Neural progenitor cell (in vitro differentiated cells): ENCODE measurements at regions not wholly inside any gene's neighbourhood (a gene's known extent, or its start where the extent isn't known, plus 50 kb on each side); places are given as distances from the start of the nearest gene placed in this dataset.

ENCODE experiments used
- DNase-seq: peaks from one replicate; pipeline ENCODE4 v3.0.0-alpha.2; 2016; ENCODE audit warnings: low spot score
- H2AFZ ChIP-seq: fragments of 200-600 bp; sonication (generic); replicated peaks from 2 replicates; pipeline ENCODE4 v1.6.1; 2016; ENCODE audit warnings: antibody characterized with exemption
- H3F3A ChIP-seq: fragments of 200-600 bp; sonication (generic); 2 replicates; pipeline ENCODE4 v1.6.1; 2016; ENCODE audit warnings: antibody characterized with exemption, low read depth
- H3K27ac ChIP-seq: fragments of 200-600 bp; sonication (generic); 2 replicates; pipeline ENCODE4 v1.5.1; 2016; ENCODE audit warnings: mild to moderate bottlenecking
- H3K27me3 ChIP-seq: fragments of 200-600 bp; sonication (generic); 2 replicates; pipeline ENCODE4 v1.6.1; 2016; ENCODE audit warnings: mild to moderate bottlenecking, moderate library complexity
- H3K36me3 ChIP-seq: fragments of 200-600 bp; sonication (generic); 2 replicates; pipeline ENCODE4 v1.5.1; 2016
- H3K4me1 ChIP-seq: fragments of 200-600 bp; sonication (generic); 2 replicates; pipeline ENCODE4 v1.6.1; 2016; ENCODE audit warnings: mixed run types
- H3K4me2 ChIP-seq: fragments of 200-600 bp; sonication (generic); 2 replicates; pipeline ENCODE4 v1.6.1; 2016
- H3K4me3 ChIP-seq: fragments of 200-600 bp; sonication (generic); 2 replicates; pipeline ENCODE4 v1.5.1; 2016
- H3K79me2 ChIP-seq: fragments of 200-600 bp; sonication (generic); 2 replicates; pipeline ENCODE4 v1.6.1; 2016; ENCODE audit warnings: low read depth
- H3K9ac ChIP-seq: fragments of 200-600 bp; sonication (generic); 2 replicates; pipeline ENCODE4 v1.6.1; 2016
- H3K9me3 ChIP-seq: fragments of 200-600 bp; sonication (generic); 2 replicates; pipeline ENCODE4 v1.5.1; 2016; ENCODE audit warnings: low read depth
- H4K20me1 ChIP-seq: fragments of 200-600 bp; sonication (generic); 2 replicates; pipeline ENCODE4 v1.6.1; 2016; ENCODE audit warnings: low read depth
- H3K27ac Mint-ChIP-seq: 3 replicates; pipeline ENCODE4 v1.8.0; 2021; ENCODE audit warnings: mixed read lengths
- H3K27me3 Mint-ChIP-seq: 2 replicates; pipeline ENCODE4 v1.8.0; 2022; ENCODE audit warnings: low read depth, mild to moderate bottlenecking, inconsistent platforms, moderate library complexity, mixed read lengths; ENCODE audit not compliant: insufficient read depth
- H3K36me3 Mint-ChIP-seq: 3 replicates; pipeline ENCODE4 v1.8.0; 2021; ENCODE audit warnings: mixed read lengths
- H3K4me1 Mint-ChIP-seq: 3 replicates; pipeline ENCODE4 v1.8.0; 2021; ENCODE audit warnings: mixed read lengths
- H3K4me3 Mint-ChIP-seq: 3 replicates; pipeline ENCODE4 v1.8.0; 2021; ENCODE audit warnings: mild to moderate bottlenecking, moderate library complexity, mixed read lengths
- H3K9me3 Mint-ChIP-seq: 3 replicates; pipeline ENCODE4 v1.8.0; 2020; ENCODE audit warnings: mixed read lengths
- EZH2 ChIP-seq: fragments of 200-600 bp; sonication (generic); IDR thresholded peaks from 2 replicates; pipeline ENCODE4 v1.6.1; 2017; ENCODE audit warnings: antibody characterized with exemption, mild to moderate bottlenecking, moderate library complexity
- EZH2phosphoT487 ChIP-seq: fragments of 200-600 bp; sonication (generic); IDR thresholded peaks from 2 replicates; pipeline ENCODE4 v1.6.1; 2017; ENCODE audit warnings: antibody characterized with exemption
- TF ChIP-seq, protein P1 (sequence below): fragments of 200-600 bp; sonication (generic); IDR thresholded peaks from 2 replicates; pipeline ENCODE4 v1.5.1; 2017; ENCODE audit warnings: antibody characterized with exemption, mild to moderate bottlenecking

DNA sequence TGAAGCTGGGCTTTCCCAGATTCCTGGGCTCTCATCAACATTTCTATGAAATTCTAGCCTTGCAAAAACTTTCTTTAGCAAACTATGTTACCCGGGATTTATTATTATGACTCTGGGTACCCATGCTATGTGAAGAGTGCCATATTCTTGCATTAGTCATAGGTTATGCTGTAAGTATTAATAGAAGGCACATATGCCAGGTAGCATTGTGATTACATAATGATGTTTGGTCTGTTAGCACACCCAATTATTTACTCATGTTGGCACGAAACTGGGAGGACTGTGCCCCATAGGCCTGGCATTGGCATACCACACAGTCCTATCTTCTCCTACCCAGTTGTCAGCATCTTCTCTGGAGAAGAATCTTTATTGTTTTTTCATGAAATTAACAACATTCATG, 171.0 kb downstream of the SLC4A3 start:
- Histone ChIP-seq H4K20me1 (no peaks in the 10 kb centered on the region), H3K27me3 (no peaks in the 10 kb centered on the region), H3K27ac (no peak overlapping the region), H3K79me2 (no peaks in the 10 kb centered on the region), H3K36me3 (no peaks in the 10 kb centered on the region), H2AFZ (no peak overlapping the region), H3F3A (no peaks in the 10 kb centered on the region), H3K9me3 (no peaks in the 10 kb centered on the region), H3K4me1 (no peaks in the 10 kb centered on the region), H3K9ac (no peak overlapping the region), H3K4me3 (no peak overlapping the region), H3K4me2 (no peak overlapping the region)
- Mint-ChIP-seq H3K27me3 (no peaks in the 10 kb centered on the region), H3K4me1 (no peaks in the 10 kb centered on the region), H3K9me3 (peaks cover 7% of the 10 kb centered on the region), H3K27ac (no peak overlapping the region), H3K36me3 (no peaks in the 10 kb centered on the region), H3K4me3 (no peak overlapping the region)
- TF ChIP-seq, protein P1, sequence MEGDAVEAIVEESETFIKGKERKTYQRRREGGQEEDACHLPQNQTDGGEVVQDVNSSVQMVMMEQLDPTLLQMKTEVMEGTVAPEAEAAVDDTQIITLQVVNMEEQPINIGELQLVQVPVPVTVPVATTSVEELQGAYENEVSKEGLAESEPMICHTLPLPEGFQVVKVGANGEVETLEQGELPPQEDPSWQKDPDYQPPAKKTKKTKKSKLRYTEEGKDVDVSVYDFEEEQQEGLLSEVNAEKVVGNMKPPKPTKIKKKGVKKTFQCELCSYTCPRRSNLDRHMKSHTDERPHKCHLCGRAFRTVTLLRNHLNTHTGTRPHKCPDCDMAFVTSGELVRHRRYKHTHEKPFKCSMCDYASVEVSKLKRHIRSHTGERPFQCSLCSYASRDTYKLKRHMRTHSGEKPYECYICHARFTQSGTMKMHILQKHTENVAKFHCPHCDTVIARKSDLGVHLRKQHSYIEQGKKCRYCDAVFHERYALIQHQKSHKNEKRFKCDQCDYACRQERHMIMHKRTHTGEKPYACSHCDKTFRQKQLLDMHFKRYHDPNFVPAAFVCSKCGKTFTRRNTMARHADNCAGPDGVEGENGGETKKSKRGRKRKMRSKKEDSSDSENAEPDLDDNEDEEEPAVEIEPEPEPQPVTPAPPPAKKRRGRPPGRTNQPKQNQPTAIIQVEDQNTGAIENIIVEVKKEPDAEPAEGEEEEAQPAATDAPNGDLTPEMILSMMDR: no peak
- no peak for TF ChIP-seq EZH2phosphoT487
- TF ChIP-seq EZH2: no peak
- DNase-seq: no peak

- Histone ChIP-seq H3F3A (no peaks in the 10 kb centered on the region), H4K20me1 (no peaks in the 10 kb centered on the region), H3K79me2 (no peaks in the 10 kb centered on the region), H2AFZ (no peak overlapping the region), H3K9ac (no peak overlapping the region), H3K9me3 (no peaks in the 10 kb centered on the region), H3K36me3 (no peaks in the 10 kb centered on the region), H3K4me2 (no peak overlapping the region), H3K4me3 (no peak overlapping the region), H3K27ac (no peak overlapping the region), H3K4me1 (no peaks in the 10 kb centered on the region), H3K27me3 (no peaks in the 10 kb centered on the region)
- H3K27ac Mint-ChIP-seq: no peak overlapping the region
- H3K36me3 Mint-ChIP-seq: no peaks in the 10 kb centered on the region
- H3K9me3 Mint-ChIP-seq: peaks cover 11% of the 10 kb centered on the region
- no peak for DNase-seq
- H3K4me1 Mint-ChIP-seq: no peaks in the 10 kb centered on the region
- H3K27me3 Mint-ChIP-seq: peaks cover 2% of the 10 kb centered on the region
- TF ChIP-seq, protein P1: no peak
- TF ChIP-seq EZH2 (no peak), EZH2phosphoT487 (no peak)
- H3K4me3 Mint-ChIP-seq: no peak overlapping the region
These were observed 175.9 kb downstream of the SLC4A3 start for GRCh38 chr2:219803294-219803693.

GRCh38 chr2:219810895-219811294, 183.5 kb downstream of the SLC4A3 start:
- no peak overlapping the region for H3K27ac ChIP-seq
- H3K36me3 ChIP-seq: peaks cover 8% of the 10 kb centered on the region
- Mint-ChIP-seq H3K36me3 (no peaks in the 10 kb centered on the region), H3K27ac (no peak overlapping the region), H3K4me3 (no peak overlapping the region), H3K4me1 (no peaks in the 10 kb centered on the region), H3K9me3 (peaks cover 15% of the 10 kb centered on the region), H3K27me3 (peaks cover 4% of the 10 kb centered on the region)
- peaks cover 7% of the 10 kb centered on the region for H3K9me3 ChIP-seq
- no peaks in the 10 kb centered on the region for H4K20me1 ChIP-seq
- no peak for TF ChIP-seq EZH2phosphoT487
- no peak for TF ChIP-seq EZH2
- TF ChIP-seq, protein P1: no peak
- no peaks in the 10 kb centered on the region for H3K79me2 ChIP-seq
- DNase-seq: no peak
- no peak overlapping the region for H3K4me3 ChIP-seq
- H3F3A ChIP-seq: no peaks in the 10 kb centered on the region
- H3K4me2 ChIP-seq: no peak overlapping the region
- H3K9ac ChIP-seq: no peak overlapping the region
- no peaks in the 10 kb centered on the region for H3K4me1 ChIP-seq
- H2AFZ ChIP-seq: no peak overlapping the region
- H3K27me3 ChIP-seq: no peaks in the 10 kb centered on the region
